GM23248 (cell line): ENCODE measurements at regions not wholly inside any gene's neighbourhood (a gene's known extent, or its start where the extent isn't known, plus 50 kb on each side); places are given as distances from the start of the nearest gene placed in this dataset.
"Not testable (repeated sequence)": the region's sequence is repeated elsewhere in the genome, so short reads cannot be mapped to it uniquely, and the experiment has no call there.

Experiments
- DNase-seq: peaks from one replicate; pipeline ENCODE4 v3.0.0-alpha.2; 2015
- H2AFZ ChIP-seq: fragments of 200-600 bp; sonication (generic); 2 replicates; pipeline ENCODE4 v1.6.1; 2016; ENCODE audit warnings: antibody characterized with exemption
- H3F3A ChIP-seq: fragments of 200-600 bp; sonication (generic); 2 replicates; pipeline ENCODE4 v1.6.1; 2016; ENCODE audit warnings: mild to moderate bottlenecking, antibody characterized with exemption, mixed run types; ENCODE audit not compliant: insufficient read depth
- H3K27ac ChIP-seq: fragments of 200-600 bp; sonication (generic); 2 replicates; pipeline ENCODE4 v1.5.1; 2016; ENCODE audit warnings: mild to moderate bottlenecking
- H3K27me3 ChIP-seq: fragments of 200-600 bp; sonication (generic); replicated peaks from 2 replicates; pipeline ENCODE4 v1.6.1; 2016; ENCODE audit warnings: mild to moderate bottlenecking; ENCODE audit not compliant: insufficient read depth
- H3K36me3 ChIP-seq: fragments of 200-600 bp; sonication (generic); 2 replicates; pipeline ENCODE4 v1.6.1; 2016; ENCODE audit warnings: low read depth, mild to moderate bottlenecking
- H3K4me1 ChIP-seq: fragments of 200-600 bp; sonication (generic); 2 replicates; pipeline ENCODE4 v1.6.1; 2016; ENCODE audit warnings: mild to moderate bottlenecking; ENCODE audit not compliant: insufficient read depth
- H3K4me2 ChIP-seq: fragments of 200-600 bp; sonication (generic); one replicate; pipeline ENCODE4 v1.6.1; 2016; ENCODE audit warnings: mild to moderate bottlenecking; ENCODE audit not compliant: unreplicated experiment
- H3K4me3 ChIP-seq: fragments of 200-600 bp; sonication (generic); 2 replicates; pipeline ENCODE4 v1.5.1; 2016; ENCODE audit warnings: mild to moderate bottlenecking
- H3K79me2 ChIP-seq: fragments of 200-600 bp; sonication (generic); 2 replicates; pipeline ENCODE4 v1.6.1; 2016; ENCODE audit warnings: mild to moderate bottlenecking; ENCODE audit not compliant: insufficient read depth
- H3K9ac ChIP-seq: fragments of 200-600 bp; sonication (generic); 2 replicates; pipeline ENCODE4 v1.6.1; 2016; ENCODE audit warnings: mild to moderate bottlenecking
- H3K9me2 ChIP-seq: fragments of 200-600 bp; sonication (generic); 2 replicates; pipeline ENCODE4 v1.6.1; 2016; ENCODE audit warnings: mixed run types, mild to moderate bottlenecking, moderate library complexity; ENCODE audit not compliant: insufficient read depth
- H3K9me3 ChIP-seq: fragments of 200-600 bp; sonication (generic); one replicate; pipeline ENCODE4 v1.6.1; 2017; ENCODE audit warnings: low read depth
- H4K20me1 ChIP-seq: fragments of 200-600 bp; sonication (generic); 2 replicates; pipeline ENCODE4 v1.6.0; 2016; ENCODE audit not compliant: insufficient read depth
- WGBS, 2 experiments: methylation state at CpG; one replicate each; pipeline ENCODE4 v1.1.6; 2015 to 2017; ENCODE audit warnings: low lambda C conversion rate in 2 of 2, low coverage in 1 of 2; ENCODE audit errors: missing lambda C conversion rate in 2 of 2; 5-methylcytosine and 5-hydroxymethylcytosine counted together
- in situ Hi-C: fragments of 300-500 bp; cut with MboI; formaldehyde crosslinking; loops from 2 replicates; pipeline ENCODE4 v1.15.0; 2020

GRCh38 chr9:67208831-67209437 lies 216.6 kb upstream of the SPATA31A3 start:
- H3K27me3 ChIP-seq, H3K79me2 ChIP-seq, in situ Hi-C loops, H3K27ac ChIP-seq, H2AFZ ChIP-seq, DNase-seq, H3K4me1 ChIP-seq, H3K9ac ChIP-seq, H3F3A ChIP-seq, H4K20me1 ChIP-seq, H3K4me3 ChIP-seq, H3K9me3 ChIP-seq, H3K9me2 ChIP-seq, H3K36me3 ChIP-seq, H3K4me2 ChIP-seq: not testable (repeated sequence)
- 10 to 23% methylated on average over 3 to 5 of the region's 6 CpGs for WGBS, 2 experiments

- H3K36me3 ChIP-seq, H2AFZ ChIP-seq, in situ Hi-C loops, H3K4me3 ChIP-seq, H3K9me2 ChIP-seq, H4K20me1 ChIP-seq, H3K79me2 ChIP-seq, H3K27me3 ChIP-seq, H3K9ac ChIP-seq, H3K9me3 ChIP-seq, H3F3A ChIP-seq, DNase-seq, H3K27ac ChIP-seq, H3K4me2 ChIP-seq, H3K4me1 ChIP-seq: not testable (repeated sequence)
- 20 to 33% methylated on average over 5 to 6 of the region's 7 CpGs for WGBS, 2 experiments
These were observed 203.8 kb upstream of the SPATA31A3 start for GRCh38 chr9:67196135-67196534.

- H3K4me2 ChIP-seq, H3K36me3 ChIP-seq, DNase-seq, H3K79me2 ChIP-seq, H3F3A ChIP-seq, H3K27ac ChIP-seq, H3K9ac ChIP-seq, H3K9me2 ChIP-seq, H4K20me1 ChIP-seq, H3K4me1 ChIP-seq, H2AFZ ChIP-seq, H3K27me3 ChIP-seq, H3K4me3 ChIP-seq, in situ Hi-C loops, H3K9me3 ChIP-seq: not testable (repeated sequence)
- WGBS, 2 experiments = 14 to 19% methylated on average over 5 to 6 of the region's 8 CpGs
These were observed 203.0 kb upstream of the SPATA31A3 start for GRCh38 chr9:67195357-67195756.

GRCh38 chr9:67179185-67179584 lies 186.8 kb upstream of the SPATA31A3 start:
- H3K27ac ChIP-seq, H4K20me1 ChIP-seq, in situ Hi-C loops, H3K4me3 ChIP-seq, H3K27me3 ChIP-seq, DNase-seq, H2AFZ ChIP-seq, H3K9me2 ChIP-seq, H3K9ac ChIP-seq, H3K9me3 ChIP-seq, H3K36me3 ChIP-seq, H3K4me2 ChIP-seq, H3K4me1 ChIP-seq, H3K79me2 ChIP-seq, H3F3A ChIP-seq: not testable (repeated sequence)
- 20 to 39% methylated on average over 2 of the region's 2 CpGs for WGBS, 2 experiments

- DNase-seq, H3K4me1 ChIP-seq, H3K9me3 ChIP-seq, H3K4me2 ChIP-seq, H3K4me3 ChIP-seq, H3K36me3 ChIP-seq, H3F3A ChIP-seq, H3K9me2 ChIP-seq, H4K20me1 ChIP-seq, H2AFZ ChIP-seq, H3K79me2 ChIP-seq, H3K9ac ChIP-seq, H3K27ac ChIP-seq, H3K27me3 ChIP-seq, in situ Hi-C loops: not testable (repeated sequence)
- WGBS, 2 experiments = 0 to 11% methylated on average over 1 of the region's 5 CpGs
These were observed 182.8 kb upstream of the SPATA31A3 start for GRCh38 chr9:67175167-67175566.

- H3F3A ChIP-seq, H3K27ac ChIP-seq, H2AFZ ChIP-seq, H3K4me1 ChIP-seq, H3K79me2 ChIP-seq, H3K9ac ChIP-seq, H3K4me3 ChIP-seq, DNase-seq, H3K9me2 ChIP-seq, H3K27me3 ChIP-seq, H3K4me2 ChIP-seq, H4K20me1 ChIP-seq, in situ Hi-C loops, H3K36me3 ChIP-seq, H3K9me3 ChIP-seq: not testable (repeated sequence)
- 24 to 27% methylated on average over 3 of the region's 3 CpGs for WGBS, 2 experiments
These were observed 179.4 kb upstream of the SPATA31A3 start for GRCh38 chr9:67171721-67172120.

GRCh38 chr9:67168530-67169157 lies 176.3 kb upstream of the SPATA31A3 start:
- H4K20me1 ChIP-seq, H3K36me3 ChIP-seq, H3K27me3 ChIP-seq, H3K4me1 ChIP-seq, H3K4me2 ChIP-seq, H3K9me3 ChIP-seq, H3K27ac ChIP-seq, H2AFZ ChIP-seq, in situ Hi-C loops, DNase-seq, H3K79me2 ChIP-seq, H3K9me2 ChIP-seq, H3F3A ChIP-seq, H3K4me3 ChIP-seq, H3K9ac ChIP-seq: not testable (repeated sequence)
- WGBS, 2 experiments = 12 to 34% methylated on average over 2 of the region's 4 CpGs

GRCh38 chr9:67166335-67166734 lies 174.0 kb upstream of the SPATA31A3 start:
- H4K20me1 ChIP-seq, H3K9ac ChIP-seq, H3K27me3 ChIP-seq, H3F3A ChIP-seq, H3K4me1 ChIP-seq, in situ Hi-C loops, H3K9me2 ChIP-seq, H3K4me3 ChIP-seq, H3K9me3 ChIP-seq, H2AFZ ChIP-seq, DNase-seq, H3K4me2 ChIP-seq, H3K79me2 ChIP-seq, H3K36me3 ChIP-seq, H3K27ac ChIP-seq: not testable (repeated sequence)
